ENCODE measurements at regions not wholly inside any gene's neighbourhood (a gene's known extent, or its start where the extent isn't known, plus 50 kb on each side); places are given as distances from the start of the nearest gene placed in this dataset.

DNA sequence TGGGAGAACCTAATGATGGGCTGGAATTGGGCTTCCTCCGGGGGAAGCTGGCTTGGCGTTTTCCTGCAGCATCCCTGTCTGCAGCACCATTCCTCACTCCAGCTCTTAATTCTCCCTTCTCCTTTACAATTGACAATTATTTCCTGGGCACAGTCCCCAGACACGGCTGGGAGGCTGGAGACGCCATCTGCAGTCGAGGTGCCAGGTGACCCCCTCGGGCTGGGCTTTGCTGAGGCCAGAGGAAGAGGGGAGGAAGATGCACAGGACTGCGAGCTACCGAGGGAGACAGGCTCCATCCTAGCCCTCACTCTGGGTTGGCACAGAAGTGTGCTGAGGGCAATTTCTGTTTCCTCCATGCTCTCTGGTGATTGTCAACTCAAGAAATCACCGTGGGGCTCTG lies 453.8 kb downstream of the PTPRU start:
- H3K4me3 ChIP-seq = no peak overlapping the region
- ATAC-seq = no peak
- POLR2A ChIA-PET = no interaction called here
- FAIRE-seq = no peak
- CTCF ChIA-PET = interaction anchor here (1.4 to 1.5 kb wide), 2 partner anchors 8 to 35 kb away, joined by 3 read pairs; no protein-coding TSS in a partner anchor
- TF ChIP-seq RNF2 (IDR thresholded peaks at IDR 0.05; ENCODE audit: borderline replicate concordance, low read depth) (no peak), NPAS2 (CRISPR knock-in tag; IDR thresholded peaks at IDR 0.05; ENCODE audit: borderline replicate concordance) (no peak), RAD21 (conservative IDR thresholded peaks at IDR 0.05 in 1 of 2, IDR thresholded peaks at IDR 0.05 in 1 of 2) (no peak)
- TF ChIP-seq, protein P1, sequence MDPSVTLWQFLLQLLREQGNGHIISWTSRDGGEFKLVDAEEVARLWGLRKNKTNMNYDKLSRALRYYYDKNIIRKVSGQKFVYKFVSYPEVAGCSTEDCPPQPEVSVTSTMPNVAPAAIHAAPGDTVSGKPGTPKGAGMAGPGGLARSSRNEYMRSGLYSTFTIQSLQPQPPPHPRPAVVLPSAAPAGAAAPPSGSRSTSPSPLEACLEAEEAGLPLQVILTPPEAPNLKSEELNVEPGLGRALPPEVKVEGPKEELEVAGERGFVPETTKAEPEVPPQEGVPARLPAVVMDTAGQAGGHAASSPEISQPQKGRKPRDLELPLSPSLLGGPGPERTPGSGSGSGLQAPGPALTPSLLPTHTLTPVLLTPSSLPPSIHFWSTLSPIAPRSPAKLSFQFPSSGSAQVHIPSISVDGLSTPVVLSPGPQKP (IDR thresholded peaks at IDR 0.05; ENCODE audit: low read depth, low read length) = no peak
- no peak for DNase-seq (ENCODE audit: low read depth in 1 of 2, low spot score in 1 of 2)
- H3K4me1 ChIP-seq = no peaks in the 10 kb centered on the region
- H3K4me2 ChIP-seq = no peak overlapping the region
- H3K9me3 ChIP-seq = no peaks in the 10 kb centered on the region
- no peak overlapping the region for H3K27ac ChIP-seq
- WGBS (ENCODE audit: missing lambda C conversion rate) = 44% methylated on average over 2 of the region's 9 CpGs

DNA sequence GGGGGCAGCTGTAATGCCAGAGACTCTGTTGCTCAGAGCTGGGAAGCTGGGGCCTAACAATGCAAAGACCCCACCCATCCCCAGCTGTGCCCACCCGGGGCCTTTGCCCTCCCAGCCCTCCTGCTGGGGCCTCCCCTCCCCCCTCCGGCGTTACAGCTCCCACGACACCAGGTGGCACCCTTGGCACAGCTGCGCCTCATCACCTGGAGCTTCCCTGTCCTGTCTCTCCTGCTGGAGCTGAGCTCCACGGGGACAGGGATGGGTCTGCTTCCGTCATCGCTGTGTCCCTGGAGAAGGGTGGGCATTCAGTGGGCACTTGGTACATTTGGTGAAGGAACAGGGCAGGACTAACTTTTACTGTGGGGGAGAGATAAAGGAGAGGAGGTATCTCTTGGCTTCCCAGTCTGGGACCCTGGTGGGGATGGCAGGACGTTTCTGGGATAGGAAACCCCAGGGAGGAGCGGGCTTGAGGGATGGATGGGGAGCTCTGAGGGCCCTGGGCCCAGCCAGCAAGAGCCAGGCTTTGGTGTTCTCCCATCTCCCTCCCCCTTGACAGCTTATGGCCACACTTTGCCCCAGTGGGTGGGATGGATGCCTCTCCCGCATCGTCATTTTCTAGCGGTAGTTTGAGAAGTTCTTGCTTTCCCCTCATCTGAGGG lies 453.2 kb downstream of the PTPRU start:
- Histone ChIP-seq H3K4me2 (no peak overlapping the region), H3K9me3 (no peaks in the 10 kb centered on the region), H3K27ac (no peak overlapping the region), H3K4me3 (no peak overlapping the region), H3K4me1 (no peaks in the 10 kb centered on the region)
- WGBS (ENCODE audit: missing lambda C conversion rate) = 68% methylated on average over 4 of the region's 13 CpGs
- FAIRE-seq = no peak
- TF ChIP-seq TFCP2L1 (CRISPR knock-in tag; IDR thresholded peaks at IDR 0.05) (no peak), RAD21 (conservative IDR thresholded peaks at IDR 0.05 in 1 of 2, IDR thresholded peaks at IDR 0.05 in 1 of 2) (0 out of 5 replicates have a peak, but pooled peaks have one; percentile 7 to 9)
- TF ChIP-seq, protein P2, sequence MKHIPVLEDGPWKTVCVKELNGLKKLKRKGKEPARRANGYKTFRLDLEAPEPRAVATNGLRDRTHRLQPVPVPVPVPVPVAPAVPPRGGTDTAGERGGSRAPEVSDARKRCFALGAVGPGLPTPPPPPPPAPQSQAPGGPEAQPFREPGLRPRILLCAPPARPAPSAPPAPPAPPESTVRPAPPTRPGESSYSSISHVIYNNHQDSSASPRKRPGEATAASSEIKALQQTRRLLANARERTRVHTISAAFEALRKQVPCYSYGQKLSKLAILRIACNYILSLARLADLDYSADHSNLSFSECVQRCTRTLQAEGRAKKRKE (CRISPR knock-in tag; IDR thresholded peaks at IDR 0.05; ENCODE audit: low read depth) = no peak
- ChIA-PET POLR2A (no interaction called here), CTCF (interaction anchor here (1.0 to 1.5 kb wide), 4 partner anchors 9 to 422 kb away, joined by 3 to 4 read pairs (median 3); no protein-coding TSS in a partner anchor)
- no peak for ATAC-seq
- DNase-seq (ENCODE audit: low read depth in 1 of 2, low spot score in 1 of 2) = no peak

DNA sequence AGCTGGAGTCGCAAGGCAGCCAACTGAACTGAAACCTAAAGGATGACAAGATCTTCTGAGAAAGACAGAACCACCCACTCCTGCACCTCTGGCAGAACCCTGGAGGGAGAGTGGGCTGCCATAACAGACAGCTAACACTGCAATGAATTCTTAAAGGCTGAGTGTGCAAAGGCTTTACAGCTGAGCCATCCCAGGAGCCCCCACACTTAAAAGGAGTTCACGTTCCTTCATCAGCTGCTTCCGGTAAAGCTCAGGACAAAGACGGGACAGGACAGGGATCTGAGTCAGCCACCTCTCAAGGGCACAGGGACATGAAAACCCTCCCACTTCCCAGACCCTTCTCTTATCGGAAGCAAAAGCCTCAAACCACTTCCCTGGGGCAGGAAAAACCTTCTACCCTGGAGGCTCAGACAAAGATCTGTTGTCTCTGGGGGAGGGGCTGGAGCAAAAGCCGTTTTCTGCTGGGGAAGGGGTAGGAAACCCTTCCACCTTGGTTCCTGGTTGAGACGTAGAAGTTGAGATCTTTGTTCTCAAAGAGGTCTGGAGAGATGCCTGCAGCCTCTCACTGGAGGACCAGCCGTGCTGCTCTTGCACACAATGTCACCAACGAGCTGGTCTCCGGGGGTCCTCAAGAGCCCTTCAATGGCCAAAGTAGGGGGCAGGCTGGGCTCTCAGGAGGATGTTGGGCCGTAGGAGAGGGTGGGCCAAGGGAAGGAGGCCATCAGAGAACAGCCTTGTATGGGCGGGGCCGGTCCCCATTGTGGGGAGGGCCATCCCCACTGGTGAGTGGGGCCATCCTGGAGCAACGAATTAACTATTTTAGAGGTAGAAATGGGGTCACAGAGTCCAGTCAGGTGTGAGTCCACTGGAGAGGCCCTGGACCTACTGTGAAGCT lies 452.4 kb downstream of the PTPRU start:
- WGBS (ENCODE audit: missing lambda C conversion rate) = 57% methylated on average over 8 of the region's 14 CpGs
- Histone ChIP-seq H3K9me3 (no peaks in the 10 kb centered on the region), H3K27ac (no peak overlapping the region), H3K4me2 (no peak overlapping the region), H3K4me3 (no peak overlapping the region), H3K4me1 (no peaks in the 10 kb centered on the region)
- TF ChIP-seq CHD4 (IDR thresholded peaks at IDR 0.05; ENCODE audit: borderline replicate concordance) = no peak
- no peak for TF ChIP-seq HEYL (CRISPR knock-in tag; IDR thresholded peaks at IDR 0.05)
- no peak for TF ChIP-seq CBX8 (IDR thresholded peaks at IDR 0.05)
- TF ChIP-seq PHF8 (IDR thresholded peaks at IDR 0.05; ENCODE audit: borderline replicate concordance, low read depth) = no peak
- TF ChIP-seq HOXB13 (CRISPR knock-in tag; IDR thresholded peaks at IDR 0.05; ENCODE audit: low read depth) = no peak
- TF ChIP-seq HOXA7 (CRISPR knock-in tag; IDR thresholded peaks at IDR 0.05) = no peak
- TF ChIP-seq RCOR1 (IDR thresholded peaks at IDR 0.05; ENCODE audit: low read depth, low read length) = no peak
- TF ChIP-seq ZFP36 (IDR thresholded peaks at IDR 0.05; ENCODE audit: borderline replicate concordance, partially characterized antibody) = no peak
- TF ChIP-seq, protein P3, sequence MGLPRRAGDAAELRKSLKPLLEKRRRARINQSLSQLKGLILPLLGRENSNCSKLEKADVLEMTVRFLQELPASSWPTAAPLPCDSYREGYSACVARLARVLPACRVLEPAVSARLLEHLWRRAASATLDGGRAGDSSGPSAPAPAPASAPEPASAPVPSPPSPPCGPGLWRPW (IDR thresholded peaks at IDR 0.05) = no peak
- TF ChIP-seq EP300 (IDR thresholded peaks at IDR 0.05) = no peak
- no peak for TF ChIP-seq ESRRA (IDR thresholded peaks at IDR 0.05; ENCODE audit: borderline replicate concordance, low read length)
- TF ChIP-seq RNF2 (IDR thresholded peaks at IDR 0.05; ENCODE audit: borderline replicate concordance, low read depth) = no peak
- no peak for TF ChIP-seq JUN (IDR thresholded peaks at IDR 0.05)
- TF ChIP-seq FOXS1 (CRISPR knock-in tag; IDR thresholded peaks at IDR 0.05) = no peak
- TF ChIP-seq ZC3H11A (IDR thresholded peaks at IDR 0.05) = no peak
- no peak for TF ChIP-seq RFX5 (IDR thresholded peaks at IDR 0.05)
- ChIA-PET POLR2A (no interaction called here), CTCF (interaction anchor here (1.0 to 1.5 kb wide), 6 partner anchors 10 to 423 kb away, joined by 3 to 5 read pairs (median 4); no protein-coding TSS in a partner anchor)
- no peak for ATAC-seq
- DNase-seq (ENCODE audit: low read depth in 1 of 2, low spot score in 1 of 2) = no peak
- no peak for FAIRE-seq
